RWPE2 (cell line): ENCODE measurements at regions not wholly inside any gene's neighbourhood (a gene's known extent, or its start where the extent isn't known, plus 50 kb on each side); places are given as distances from the start of the nearest gene placed in this dataset.

Experiments used
- ATAC-seq: fragments of 200-7000 bp; cut with Tn5 transposase; 3 replicates; pipeline ENCODE4 v1.9.1; 2021; ENCODE audit warnings: low read depth
- DNase-seq: peaks from one replicate; pipeline ENCODE4 v3.0.0-alpha.2; 2020; ENCODE audit warnings: low spot score
- H3K27ac ChIP-seq: fragments of 450-650 bp; 2 replicates; pipeline ENCODE4 v1.5.1; 2017; ENCODE audit warnings: mild to moderate bottlenecking; ENCODE audit not compliant: poor library complexity, severe bottlenecking
- H3K27me3 ChIP-seq: fragments of 250-450 bp; sonication (Bioruptor Pico); 2 replicates; pipeline ENCODE4 v1.5.1; 2021; ENCODE audit warnings: mild to moderate bottlenecking, moderate library complexity; ENCODE audit not compliant: insufficient read depth, poor library complexity, severe bottlenecking
- H3K36me3 ChIP-seq: fragments of 250-450 bp; sonication (Bioruptor Pico); 2 replicates; pipeline ENCODE4 v1.5.1; 2020; ENCODE audit warnings: low read depth, mild to moderate bottlenecking, moderate library complexity
- H3K4me1 ChIP-seq: fragments of 250-450 bp; sonication (Bioruptor Pico); 2 replicates; pipeline ENCODE4 v1.5.1; 2021; ENCODE audit warnings: mild to moderate bottlenecking, moderate library complexity; ENCODE audit not compliant: insufficient read depth, poor library complexity, severe bottlenecking
- H3K4me3 ChIP-seq: fragments of 250-450 bp; sonication (Bioruptor Pico); 2 replicates; pipeline ENCODE4 v1.5.1; 2021; ENCODE audit warnings: mild to moderate bottlenecking, moderate library complexity; ENCODE audit not compliant: severe bottlenecking
- H3K9me3 ChIP-seq: fragments of 250-450 bp; sonication (Bioruptor Pico); 2 replicates; pipeline ENCODE4 v1.5.1; 2021; ENCODE audit warnings: mild to moderate bottlenecking, moderate library complexity; ENCODE audit not compliant: severe bottlenecking
- CTCF ChIP-seq: fragments of 450-650 bp; IDR thresholded peaks from one replicate; pipeline ENCODE4 v1.5.1; 2017; ENCODE audit warnings: mild to moderate bottlenecking, moderate library complexity; ENCODE audit not compliant: poor library complexity, severe bottlenecking

DNA sequence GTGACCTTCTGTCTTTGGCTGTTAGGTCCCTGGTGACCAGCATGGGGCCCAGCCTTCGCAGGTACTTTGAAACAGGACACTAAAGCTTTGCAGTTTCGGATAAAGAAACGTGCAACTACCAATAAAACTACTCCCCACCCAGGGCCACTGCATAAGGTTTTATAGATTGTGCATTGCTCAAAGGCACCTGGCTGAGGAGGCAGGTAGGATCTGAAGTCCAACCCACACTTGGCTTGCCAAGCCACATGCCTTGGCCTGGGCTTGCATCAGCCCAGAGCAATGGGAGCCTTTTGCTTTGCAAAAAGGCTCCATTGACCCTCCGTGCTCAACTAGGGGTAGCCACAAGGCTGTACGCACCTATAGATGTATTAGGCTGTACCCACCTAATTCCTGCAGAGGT lies 84.4 kb upstream of the SYT6 start:
- Histone ChIP-seq H3K27me3 (no peaks in the 10 kb centered on the region), H3K4me1 (no peaks in the 10 kb centered on the region), H3K27ac (no peak overlapping the region), H3K9me3 (no peaks in the 10 kb centered on the region), H3K36me3 (no peaks in the 10 kb centered on the region), H3K4me3 (no peak overlapping the region)
- no peak for ATAC-seq
- no peak for DNase-seq
- no peak for TF ChIP-seq CTCF

GRCh38 chr1:114236517-114236916 lies 82.8 kb upstream of the SYT6 start:
- no peaks in the 10 kb centered on the region for H3K4me1 ChIP-seq
- no peak for ATAC-seq
- no peak for TF ChIP-seq CTCF

DNA sequence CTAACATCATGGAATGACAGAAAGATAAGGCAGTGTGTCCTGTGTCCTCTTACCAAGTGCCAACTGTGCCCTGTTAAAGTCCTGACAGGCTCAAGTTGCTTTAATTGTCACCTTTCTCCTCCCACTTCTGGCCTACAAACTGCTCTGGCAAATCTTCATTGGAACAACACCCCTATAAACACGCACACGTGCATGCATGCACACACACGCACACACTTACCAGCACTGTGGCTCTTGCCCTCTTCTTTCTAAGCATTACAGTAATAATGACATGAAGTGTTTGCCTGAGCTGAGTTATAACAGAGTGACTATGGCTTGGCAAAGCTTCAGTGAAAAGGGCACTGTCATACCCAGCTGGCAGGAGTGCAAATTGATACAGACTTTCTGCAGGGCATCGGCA lies 82.3 kb upstream of the SYT6 start:
- Histone ChIP-seq H3K36me3 (no peaks in the 10 kb centered on the region), H3K4me3 (no peak overlapping the region), H3K27ac (no peak overlapping the region), H3K9me3 (no peaks in the 10 kb centered on the region), H3K27me3 (no peaks in the 10 kb centered on the region), H3K4me1 (no peaks in the 10 kb centered on the region)
- ATAC-seq, result no peak
- no peak for DNase-seq
- no peak for TF ChIP-seq CTCF

More at GRCh38 chr1:114236517-114236916, 82.8 kb upstream of the SYT6 start:
- Histone ChIP-seq H3K4me3 (no peak overlapping the region), H3K36me3 (no peaks in the 10 kb centered on the region), H3K27ac (no peak overlapping the region), H3K27me3 (no peaks in the 10 kb centered on the region), H3K9me3 (no peaks in the 10 kb centered on the region)
- DNase-seq, result no peak

DNA sequence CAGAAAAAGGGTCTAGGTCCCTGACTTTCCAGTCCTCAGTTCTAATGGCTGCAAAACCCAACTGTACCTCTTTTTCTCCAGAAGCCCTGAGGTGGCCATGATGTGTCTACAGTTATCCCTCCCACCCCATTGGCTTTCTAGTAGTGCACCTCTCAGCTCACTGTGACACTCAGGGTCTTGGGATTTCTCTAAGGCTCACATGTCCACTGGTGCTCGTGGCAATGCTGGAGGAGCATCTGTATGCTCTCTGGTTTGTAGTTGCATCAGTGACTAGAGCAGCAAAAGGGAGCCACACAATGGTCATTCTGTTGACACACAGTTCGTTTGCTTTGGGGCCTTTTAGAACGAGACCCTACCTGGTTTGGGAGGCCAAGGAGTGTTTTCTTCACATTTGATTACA lies 81.6 kb upstream of the SYT6 start:
- Histone ChIP-seq H3K36me3 (no peaks in the 10 kb centered on the region), H3K27me3 (no peaks in the 10 kb centered on the region), H3K27ac (no peak overlapping the region), H3K4me3 (no peak overlapping the region), H3K4me1 (no peaks in the 10 kb centered on the region), H3K9me3 (no peaks in the 10 kb centered on the region)
- no peak for DNase-seq
- ATAC-seq, result no peak
- no peak for TF ChIP-seq CTCF

- no peaks in the 10 kb centered on the region for H3K9me3 ChIP-seq
- H3K27ac ChIP-seq, result no peak overlapping the region
- no peak for TF ChIP-seq CTCF
- no peaks in the 10 kb centered on the region for H3K4me1 ChIP-seq
- no peaks in the 10 kb centered on the region for H3K27me3 ChIP-seq
- DNase-seq (no peak), ATAC-seq (no peak)
- no peaks in the 10 kb centered on the region for H3K36me3 ChIP-seq
- no peak overlapping the region for H3K4me3 ChIP-seq
These were observed 80.9 kb upstream of the SYT6 start for GRCh38 chr1:114234408-114235124.
